Caco-2 (cell line): ENCODE measurements at regions not wholly inside any gene's neighbourhood (a gene's known extent, or its start where the extent isn't known, plus 50 kb on each side); places are given as distances from the start of the nearest gene placed in this dataset.
A peak's percentile ranks its signal among the peaks of the same experiment; 100 is the strongest.

ENCODE experiments used
- BruUV-seq: library from RNA; stranded (reverse); fragments of 400-500 nt; replicated peaks from 2 replicates; lab custom pipeline; 2021; lab: Mats Ljungman, UMichigan
- CTCF ChIA-PET: fragments of 300-600 bp; sonication (Branson Sonifier 250); formaldehyde crosslinking; loops from one replicate; lab custom pipeline; 2022; ENCODE audit warnings: antibody characterized with exemption; lab: Charles Lee
- POLR2A ChIA-PET: fragments of 300-600 bp; sonication (Branson Sonifier 250); formaldehyde crosslinking; loops from one replicate; lab custom pipeline; 2022; ENCODE audit warnings: antibody characterized with exemption; lab: Charles Lee
- DNase-seq, 2 experiments: peaks; one replicate each; pipeline versions ENCODE4 v3.0.0 to v3.0.0-alpha.2; 2020 to 2022
- H3K27me3 ChIP-seq: replicated peaks from 2 replicates; pipeline ENCODE4 v1.6.0; 2011; ENCODE audit warnings: low read length; ENCODE audit not compliant: control insufficient read depth, insufficient read depth
- H3K36me3 ChIP-seq: 2 replicates; pipeline ENCODE4 v1.5.1; 2011; ENCODE audit warnings: low read length; ENCODE audit not compliant: control insufficient read depth, insufficient read depth
- H3K4me1 ChIP-seq: fragments of 250-450 bp; sonication (Bioruptor Pico); 2 replicates; pipeline ENCODE4 v1.5.1; 2020; ENCODE audit warnings: mild to moderate bottlenecking
- H3K4me3 ChIP-seq: 2 replicates; pipeline ENCODE4 v1.5.1; 2011; ENCODE audit warnings: low read depth, mild to moderate bottlenecking, control low read depth, low read length
- H3K9me3 ChIP-seq: fragments of 250-450 bp; sonication (Bioruptor Pico); 2 replicates; pipeline ENCODE4 v1.5.1; 2020; ENCODE audit warnings: mild to moderate bottlenecking, moderate library complexity
- H3K27ac Mint-ChIP-seq: one replicate; pipeline ENCODE4 v1.8.0; 2022; ENCODE audit warnings: mixed read lengths; ENCODE audit not compliant: unreplicated experiment
- H3K27me3 Mint-ChIP-seq: one replicate; pipeline ENCODE4 v1.8.0; 2022; ENCODE audit warnings: mixed read lengths; ENCODE audit not compliant: insufficient read depth, unreplicated experiment
- H3K36me3 Mint-ChIP-seq: one replicate; pipeline ENCODE4 v1.8.0; 2022; ENCODE audit warnings: mild to moderate bottlenecking, mixed read lengths; ENCODE audit not compliant: insufficient read depth, unreplicated experiment
- H3K4me1 Mint-ChIP-seq: one replicate; pipeline ENCODE4 v1.8.0; 2022; ENCODE audit warnings: low read depth, mixed read lengths; ENCODE audit not compliant: unreplicated experiment
- H3K4me3 Mint-ChIP-seq: one replicate; pipeline ENCODE4 v1.8.0; 2022; ENCODE audit warnings: mild to moderate bottlenecking, moderate library complexity, mixed read lengths; ENCODE audit not compliant: unreplicated experiment
- H3K9me3 Mint-ChIP-seq: one replicate; pipeline ENCODE4 v1.8.0; 2022; ENCODE audit warnings: mixed read lengths; ENCODE audit not compliant: unreplicated experiment
- intact Hi-C: fragments of 100-400 bp; cut with micrococcal nuclease; formaldehyde crosslinking; loops from one replicate; pipeline ENCODE4 v1.10.0; 2022; ENCODE audit not compliant: unreplicated experiment
- TF ChIP-seq, protein P1 (sequence below), 2 experiments: fragments of 200-600 bp in 1 of 2; IDR thresholded peaks; 1 replicate in 1 of 2; 2 replicates in 1 of 2; pipeline versions ENCODE4 v1.5.1 to v1.8.0; 2011 to 2022; ENCODE audit warnings: antibody characterized with exemption in 1 of 2, control low read depth in 1 of 2, inconsistent platforms in 1 of 2, low read depth in 1 of 2, low read length in 1 of 2, mild to moderate bottlenecking in 1 of 2, moderate library complexity in 1 of 2; ENCODE audit not compliant: insufficient read depth in 1 of 2, severe bottlenecking in 1 of 2, unreplicated experiment in 1 of 2

DNA sequence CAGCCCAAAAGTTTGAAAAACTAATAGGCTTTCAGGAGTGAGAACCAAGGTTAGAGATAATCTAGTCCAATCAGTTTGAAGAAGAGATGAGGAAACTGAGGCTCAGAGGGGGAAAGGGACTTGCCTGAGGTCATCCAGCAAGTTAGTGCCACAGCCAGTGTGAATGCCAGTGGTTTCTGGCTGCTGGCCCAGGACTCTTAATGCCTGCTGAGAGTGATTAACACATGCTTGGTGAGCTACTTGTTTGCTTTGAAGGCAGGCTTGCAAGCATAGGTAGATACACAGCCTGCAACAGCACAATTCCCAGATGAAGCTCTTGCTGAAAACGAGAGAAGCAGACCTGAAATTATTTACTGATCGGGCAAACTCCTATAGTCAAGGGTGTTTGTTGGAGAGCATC is 591.6 kb upstream of the SGCD start:
- ChIA-PET CTCF (no interaction called here), POLR2A (no interaction called here)
- no peaks in the 10 kb centered on the region for H3K4me1 ChIP-seq
- H3K4me3 ChIP-seq = no peak overlapping the region
- H3K4me3 Mint-ChIP-seq = no peak overlapping the region
- H3K4me1 Mint-ChIP-seq = no peaks in the 10 kb centered on the region
- peaks cover 11% of the 10 kb centered on the region for H3K27me3 Mint-ChIP-seq
- no peaks in the 10 kb centered on the region for H3K36me3 Mint-ChIP-seq
- TF ChIP-seq, protein P1, sequence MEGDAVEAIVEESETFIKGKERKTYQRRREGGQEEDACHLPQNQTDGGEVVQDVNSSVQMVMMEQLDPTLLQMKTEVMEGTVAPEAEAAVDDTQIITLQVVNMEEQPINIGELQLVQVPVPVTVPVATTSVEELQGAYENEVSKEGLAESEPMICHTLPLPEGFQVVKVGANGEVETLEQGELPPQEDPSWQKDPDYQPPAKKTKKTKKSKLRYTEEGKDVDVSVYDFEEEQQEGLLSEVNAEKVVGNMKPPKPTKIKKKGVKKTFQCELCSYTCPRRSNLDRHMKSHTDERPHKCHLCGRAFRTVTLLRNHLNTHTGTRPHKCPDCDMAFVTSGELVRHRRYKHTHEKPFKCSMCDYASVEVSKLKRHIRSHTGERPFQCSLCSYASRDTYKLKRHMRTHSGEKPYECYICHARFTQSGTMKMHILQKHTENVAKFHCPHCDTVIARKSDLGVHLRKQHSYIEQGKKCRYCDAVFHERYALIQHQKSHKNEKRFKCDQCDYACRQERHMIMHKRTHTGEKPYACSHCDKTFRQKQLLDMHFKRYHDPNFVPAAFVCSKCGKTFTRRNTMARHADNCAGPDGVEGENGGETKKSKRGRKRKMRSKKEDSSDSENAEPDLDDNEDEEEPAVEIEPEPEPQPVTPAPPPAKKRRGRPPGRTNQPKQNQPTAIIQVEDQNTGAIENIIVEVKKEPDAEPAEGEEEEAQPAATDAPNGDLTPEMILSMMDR (IDR thresholded peaks at IDR 0.05; ENCODE audit: insufficient read depth in 1 of 2, low read depth in 1 of 2, low read length in 1 of 2, severe bottlenecking in 1 of 2, unreplicated experiment in 1 of 2) = no peak
- H3K9me3 ChIP-seq = no peaks in the 10 kb centered on the region
- no peak for DNase-seq
- peaks cover 11% of the 10 kb centered on the region for H3K9me3 Mint-ChIP-seq
- no peaks in the 10 kb centered on the region for H3K27me3 ChIP-seq
- BruUV-seq = no TSS peak
- no peak overlapping the region for H3K27ac Mint-ChIP-seq
- intact Hi-C loops = no loop called here
- no peaks in the 10 kb centered on the region for H3K36me3 ChIP-seq

DNA sequence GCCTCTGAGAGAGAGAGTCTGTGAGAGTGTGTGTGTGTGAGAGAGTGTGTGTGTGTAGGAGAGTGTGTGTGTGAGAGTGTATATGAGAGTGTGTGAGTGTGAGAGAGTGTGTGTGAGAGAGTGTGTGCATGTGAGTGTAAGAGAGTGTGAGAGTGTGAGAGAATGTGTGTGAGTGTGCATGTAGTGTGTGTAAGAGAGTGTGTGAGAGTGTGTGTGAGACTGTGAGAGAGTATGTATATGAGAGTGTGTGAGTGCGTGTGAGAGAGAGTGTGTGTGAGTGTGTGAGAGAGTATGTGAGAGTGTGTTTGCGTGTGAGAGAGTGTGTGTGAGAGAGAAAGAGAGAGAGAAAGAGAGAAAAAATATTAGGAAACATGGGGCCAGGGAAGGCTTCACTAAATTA is 588.3 kb upstream of the SGCD start:
- Mint-ChIP-seq H3K27ac (no peak overlapping the region), H3K4me3 (no peak overlapping the region), H3K27me3 (peaks cover 4% of the 10 kb centered on the region), H3K4me1 (no peaks in the 10 kb centered on the region), H3K36me3 (no peaks in the 10 kb centered on the region), H3K9me3 (peaks cover 11% of the 10 kb centered on the region)
- TF ChIP-seq, protein P1 (IDR thresholded peaks at IDR 0.05; ENCODE audit: insufficient read depth in 1 of 2, low read depth in 1 of 2, low read length in 1 of 2, severe bottlenecking in 1 of 2, unreplicated experiment in 1 of 2) = no peak
- Histone ChIP-seq H3K9me3 (no peaks in the 10 kb centered on the region), H3K4me1 (no peaks in the 10 kb centered on the region), H3K4me3 (no peak overlapping the region), H3K27me3 (no peaks in the 10 kb centered on the region), H3K36me3 (no peaks in the 10 kb centered on the region)
- DNase-seq = no peak
- ChIA-PET CTCF (no interaction called here), POLR2A (no interaction called here)
- intact Hi-C loops = no loop called here
- no TSS peak for BruUV-seq

DNA sequence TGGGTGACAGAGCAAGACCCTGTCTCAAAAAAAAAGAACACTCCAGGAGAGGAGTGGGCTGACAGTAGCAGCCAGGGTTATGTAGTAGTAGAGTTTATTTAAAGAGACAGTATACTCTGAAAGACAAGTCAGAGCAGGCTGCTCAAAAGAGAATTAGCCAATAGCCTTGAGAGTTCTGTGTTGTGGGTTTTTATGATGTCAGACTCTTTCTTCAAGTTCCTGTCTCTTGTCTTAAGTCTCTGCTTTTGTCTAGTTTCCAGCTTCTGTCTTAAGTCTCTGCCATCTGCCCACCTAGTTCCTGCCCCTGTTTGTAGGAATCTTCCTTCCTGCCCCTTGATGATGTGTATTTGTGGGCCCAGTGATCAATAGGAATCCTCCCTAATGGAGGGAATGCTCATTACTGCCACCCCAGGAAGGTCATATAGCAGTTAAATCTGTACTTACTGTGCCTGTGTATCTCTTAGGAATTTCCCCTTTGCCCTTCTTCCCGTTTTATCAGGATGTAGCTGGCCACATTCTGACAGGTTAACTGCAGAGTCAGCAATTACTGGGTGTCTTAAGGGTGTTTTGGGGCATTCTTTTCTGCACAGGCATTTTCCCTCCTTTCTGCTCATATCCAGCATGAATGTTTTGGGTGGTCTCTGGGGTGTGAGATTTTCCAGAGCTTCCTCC is 580.5 kb upstream of the SGCD start:
- BruUV-seq = no TSS peak
- H3K9me3 ChIP-seq = no peaks in the 10 kb centered on the region
- no peaks in the 10 kb centered on the region for H3K27me3 ChIP-seq
- H3K27ac Mint-ChIP-seq = no peak overlapping the region
- no peaks in the 10 kb centered on the region for H3K36me3 Mint-ChIP-seq
- peaks cover 19% of the 10 kb centered on the region for H3K4me1 Mint-ChIP-seq
- peak in 1 of 2 experiments; percentile 5 for DNase-seq
- CTCF ChIA-PET = no interaction called here
- H3K9me3 Mint-ChIP-seq = no peaks in the 10 kb centered on the region
- H3K4me1 ChIP-seq = peaks cover 12% of the 10 kb centered on the region
- POLR2A ChIA-PET = no interaction called here
- TF ChIP-seq, protein P1 (IDR thresholded peaks at IDR 0.05; ENCODE audit: insufficient read depth in 1 of 2, low read depth in 1 of 2, low read length in 1 of 2, severe bottlenecking in 1 of 2, unreplicated experiment in 1 of 2) = peak in 1 of 2 experiments; percentile 11
- H3K4me3 Mint-ChIP-seq = no peak overlapping the region
- H3K36me3 ChIP-seq = no peaks in the 10 kb centered on the region
- H3K27me3 Mint-ChIP-seq = no peaks in the 10 kb centered on the region
- intact Hi-C loops = no loop called here
- H3K4me3 ChIP-seq = no peak overlapping the region
